ENCODE measurements at regions not wholly inside any gene's neighbourhood (a gene's known extent, or its start where the extent isn't known, plus 50 kb on each side); places are given as distances from the start of the nearest gene placed in this dataset.
"Not testable (repeated sequence)": the region's sequence is repeated elsewhere in the genome, so short reads cannot be mapped to it uniquely, and the experiment has no call there.

DNA sequence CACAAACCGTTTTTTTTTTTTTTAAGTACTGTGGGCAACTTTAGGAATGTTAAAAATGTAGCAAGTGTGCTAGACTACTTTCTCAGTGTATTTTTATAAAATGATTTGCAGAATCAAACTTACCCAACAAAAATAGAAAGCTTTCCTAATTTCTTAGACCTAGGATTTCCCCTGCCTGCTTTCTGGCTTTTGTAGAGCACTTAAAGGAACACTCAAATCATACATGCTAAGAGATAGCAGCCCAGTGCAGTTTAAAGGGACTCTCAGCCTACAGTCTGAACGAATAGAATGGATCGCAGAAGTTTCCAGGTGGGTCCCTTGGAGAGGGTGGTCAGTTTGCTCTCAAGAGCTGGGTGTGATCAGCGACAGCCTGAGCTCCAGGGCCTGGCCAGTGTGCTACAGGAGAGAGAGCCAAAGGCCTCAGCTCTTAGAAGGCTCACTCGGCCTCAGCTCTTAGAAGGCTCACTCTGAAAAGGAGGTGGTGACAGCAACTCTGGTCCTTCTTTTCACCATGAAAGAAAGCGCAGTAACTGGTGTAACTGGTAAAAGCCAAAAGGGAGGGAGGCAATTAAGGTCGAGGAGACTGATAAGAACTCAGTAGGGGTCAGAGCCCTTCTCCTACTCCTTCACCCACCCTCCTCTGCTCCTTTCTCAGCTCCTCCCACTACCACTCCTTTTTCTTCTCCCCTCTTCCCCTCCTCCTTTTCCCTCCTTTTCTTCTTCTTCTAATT, 142.4 kb downstream of the ZFP64 start:
- DNase-seq (ENCODE audit: low read depth) = no peak

DNA sequence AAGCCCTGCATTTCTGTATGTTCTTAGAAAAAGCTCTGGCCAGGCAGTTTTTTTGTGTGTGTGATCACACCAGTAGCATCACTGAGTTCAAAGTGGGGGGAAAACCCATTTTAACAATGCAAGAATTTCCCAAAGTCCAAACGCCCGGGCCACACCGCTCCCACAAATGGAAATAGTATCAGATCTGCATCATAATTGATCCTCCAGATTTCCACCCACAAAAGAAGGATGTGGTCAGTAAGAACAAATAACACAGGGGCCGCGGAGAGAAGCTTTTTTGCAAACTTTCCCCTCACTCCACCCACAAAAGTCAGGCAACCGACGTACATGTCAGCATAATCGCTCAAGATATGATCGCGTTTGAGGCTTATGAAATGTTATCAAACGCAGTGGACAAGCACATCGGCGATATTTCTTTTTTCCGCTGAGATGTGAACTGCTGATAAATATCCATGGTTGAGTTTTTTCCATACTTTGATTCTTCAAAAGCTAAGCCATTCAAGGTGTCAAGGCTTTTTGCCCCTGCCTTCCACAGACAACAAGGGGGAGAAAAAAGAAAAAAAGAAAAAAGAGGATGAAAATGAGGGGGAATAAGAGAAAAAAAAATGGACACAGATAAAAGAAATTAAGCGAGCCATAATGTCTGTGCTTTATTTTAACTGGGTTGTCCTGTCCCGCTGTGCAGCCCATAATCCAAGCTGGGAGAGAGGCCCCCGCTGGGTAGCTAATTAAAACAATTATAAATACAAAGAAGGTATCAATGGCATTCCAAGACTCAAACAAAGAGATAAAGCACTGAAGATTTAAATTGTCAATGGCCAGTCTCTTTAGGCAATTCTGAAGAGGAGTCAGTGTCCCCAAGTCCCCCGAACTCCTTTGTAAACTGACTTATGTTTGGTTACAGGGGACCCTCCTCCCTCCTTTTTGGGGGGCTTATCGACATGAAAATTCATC, 143.5 kb downstream of the ZFP64 start:
- DNase-seq (ENCODE audit: low read depth) = peak; percentile 22

DNA sequence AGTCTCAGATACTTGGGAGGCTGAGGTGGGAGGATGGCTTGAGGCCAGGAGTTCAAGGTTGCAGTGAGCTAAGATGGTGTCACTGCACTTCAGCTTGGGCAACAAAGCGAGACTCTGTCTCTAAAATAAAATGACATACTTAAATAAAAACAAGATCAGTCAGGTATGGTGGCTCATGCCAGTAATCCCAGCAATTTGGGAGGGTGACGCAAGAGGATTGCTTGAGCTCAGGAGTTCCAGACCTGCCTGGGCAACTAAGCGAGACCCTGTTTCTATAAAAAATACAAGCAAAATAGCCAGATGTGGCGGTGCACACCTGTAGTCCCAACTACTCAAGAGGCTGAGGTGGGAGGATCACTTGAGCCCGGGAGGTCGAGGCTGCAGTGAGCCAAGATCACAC, 149.6 kb downstream of the ZFP64 start:
- no peak for DNase-seq (ENCODE audit: low read depth)

DNA sequence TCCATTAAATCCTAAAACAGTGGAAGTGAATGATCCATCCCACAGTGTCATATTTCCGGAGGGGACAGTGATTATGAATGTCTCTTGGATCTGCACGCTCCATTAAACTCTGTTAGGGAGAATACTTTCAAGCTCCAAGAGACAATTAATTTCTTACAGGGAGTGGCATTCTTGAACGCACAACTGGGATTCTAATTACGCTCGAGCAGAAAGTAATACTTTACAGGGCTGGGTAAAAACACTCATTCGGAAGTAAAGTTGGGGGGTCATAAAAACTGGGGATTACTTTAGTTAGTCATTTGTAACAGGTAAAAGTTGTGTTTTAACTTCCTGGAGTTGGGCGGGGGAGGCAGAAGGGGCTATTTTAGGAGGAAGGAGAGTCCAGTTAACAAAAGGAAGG, 151.8 kb downstream of the ZFP64 start:
- no peak for DNase-seq (ENCODE audit: low read depth)

DNA sequence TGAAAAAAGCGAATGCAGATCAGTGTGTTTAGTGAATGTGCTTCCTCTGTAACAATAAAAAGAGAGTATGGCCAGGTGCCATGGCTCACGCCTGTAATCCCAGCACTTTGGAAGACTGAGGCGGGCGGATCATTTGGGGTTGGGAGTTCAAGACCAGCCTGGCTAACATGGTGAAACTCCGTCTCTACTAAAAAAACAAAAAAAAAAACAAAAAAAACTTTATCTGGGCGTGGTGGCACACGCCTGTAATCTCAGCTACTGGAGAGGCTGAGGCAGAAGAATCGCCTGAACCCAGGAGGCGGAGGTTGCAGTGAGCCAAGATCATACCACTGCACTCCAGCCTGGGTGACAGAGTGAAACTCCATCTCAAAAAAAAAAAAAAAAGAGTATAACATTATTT, 152.9 kb downstream of the ZFP64 start:
- DNase-seq (ENCODE audit: low read depth) = not testable (repeated sequence)

DNA sequence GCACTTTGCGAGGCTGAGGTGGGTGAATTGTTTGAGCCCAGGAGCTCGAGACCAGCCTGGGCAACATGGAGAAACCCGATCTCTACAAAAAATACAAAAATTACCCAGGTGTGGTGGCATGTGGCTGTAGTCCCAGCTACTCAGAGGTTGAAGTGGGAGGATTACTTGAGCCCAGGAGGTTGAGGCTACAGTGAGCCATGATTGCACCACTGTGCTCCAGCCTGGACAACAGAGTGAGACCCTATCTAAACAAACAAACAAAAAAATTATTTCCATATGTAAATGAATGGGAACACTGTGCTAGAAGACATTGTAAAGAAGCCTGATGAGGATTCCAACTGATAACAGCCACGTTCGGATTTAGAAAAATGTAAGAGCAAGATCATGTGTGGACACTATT, 154.2 kb downstream of the ZFP64 start:
- DNase-seq (ENCODE audit: low read depth) = no peak

DNA sequence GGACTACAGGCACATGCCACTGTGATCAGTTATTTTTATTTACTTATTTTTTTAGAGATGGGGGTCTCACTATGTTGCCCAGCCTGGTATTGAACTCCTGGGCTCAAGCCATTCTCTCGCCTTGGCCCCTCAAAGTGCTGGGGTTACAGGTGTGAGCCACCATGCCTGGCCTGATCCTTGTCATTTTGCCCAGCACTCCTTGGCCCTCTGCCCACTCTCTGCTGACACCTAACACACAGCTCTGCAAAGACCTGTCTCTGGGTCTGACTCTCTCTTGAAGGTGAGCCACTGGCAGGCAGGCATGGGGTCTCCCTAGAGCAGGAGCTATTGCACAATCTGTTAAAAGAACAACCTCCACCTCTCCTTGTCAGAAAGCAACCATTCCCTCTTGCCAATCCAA, 155.6 kb downstream of the ZFP64 start:
- no peak for DNase-seq (ENCODE audit: low read depth)

DNA sequence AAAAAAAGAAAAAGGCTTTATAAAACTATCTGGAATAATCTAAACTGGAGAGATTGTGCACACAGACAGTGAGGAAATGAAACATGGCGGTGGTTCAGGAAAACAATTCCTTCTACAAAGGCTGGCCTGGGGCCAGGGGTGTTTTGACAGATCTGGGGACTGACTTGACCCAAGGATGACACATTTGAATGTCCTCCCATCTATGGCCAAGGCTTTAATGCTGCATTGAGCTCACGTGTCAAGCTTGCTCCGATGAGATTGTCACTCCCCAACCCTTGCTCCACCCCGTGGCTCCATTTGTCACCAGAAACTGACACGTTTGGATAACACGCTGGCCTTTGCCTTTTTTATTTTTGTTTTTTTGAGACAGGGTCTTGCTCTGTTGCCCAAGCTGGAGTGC, 156.1 kb downstream of the ZFP64 start:
- no peak for DNase-seq (ENCODE audit: low read depth)

DNA sequence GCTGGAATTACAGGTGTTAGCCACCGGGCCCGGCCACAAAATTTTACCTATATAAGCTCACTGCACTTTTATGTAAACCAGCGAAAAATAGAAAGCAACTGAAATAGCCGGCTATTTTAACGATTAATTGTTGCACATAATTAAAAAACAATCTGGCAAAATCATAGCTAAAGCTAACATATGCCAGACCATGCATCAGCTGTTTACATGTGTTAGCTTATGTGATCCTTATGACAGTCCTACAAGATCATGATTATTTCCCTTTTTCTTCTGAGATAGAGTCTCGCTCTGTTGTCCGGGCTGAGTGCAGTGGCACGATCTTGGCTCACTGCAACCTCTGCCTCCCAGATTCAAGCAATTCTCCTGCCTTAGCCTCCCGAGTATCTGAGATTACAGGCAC, 157.0 kb downstream of the ZFP64 start:
- no peak for DNase-seq (ENCODE audit: low read depth)

DNA sequence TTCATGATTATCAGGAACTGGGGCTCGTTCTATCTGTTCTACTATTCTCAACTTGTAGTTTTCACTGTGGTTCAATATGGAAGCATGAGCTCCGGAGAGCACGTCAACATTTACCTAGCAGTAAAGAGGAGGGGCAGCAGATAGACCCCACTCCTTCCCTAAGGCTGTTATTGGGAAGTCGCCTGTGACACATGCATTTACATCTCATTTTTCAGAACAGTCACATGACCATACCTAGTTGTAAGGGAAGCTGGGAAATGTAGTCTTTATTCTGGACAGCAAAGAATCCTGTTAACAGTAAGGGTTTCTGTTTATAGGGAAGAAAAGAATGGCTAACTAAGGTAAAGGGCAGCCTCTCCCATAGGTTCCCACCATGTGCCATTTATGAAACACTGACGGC, 158.3 kb downstream of the ZFP64 start:
- no peak for DNase-seq (ENCODE audit: low read depth)

DNA sequence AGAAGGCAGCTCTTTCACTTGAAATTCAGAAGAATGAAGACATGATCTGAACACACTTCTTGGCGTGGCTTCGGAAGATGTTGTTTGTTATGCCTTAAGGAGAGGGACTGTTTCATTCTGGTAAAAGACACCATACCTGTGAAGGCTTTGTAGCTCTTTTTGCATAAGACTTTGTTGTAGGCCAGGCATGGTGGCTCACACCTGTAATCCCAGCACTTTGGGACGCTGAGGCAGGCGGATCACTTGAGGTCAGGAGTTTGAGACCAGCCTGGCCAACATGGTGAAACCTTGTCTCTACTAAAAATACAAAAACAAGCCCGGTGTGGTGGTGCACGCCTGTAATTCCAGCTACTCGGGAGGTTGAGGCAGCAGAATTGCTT, 159.3 kb downstream of the ZFP64 start:
- DNase-seq (ENCODE audit: low read depth) = not testable (repeated sequence)

DNA sequence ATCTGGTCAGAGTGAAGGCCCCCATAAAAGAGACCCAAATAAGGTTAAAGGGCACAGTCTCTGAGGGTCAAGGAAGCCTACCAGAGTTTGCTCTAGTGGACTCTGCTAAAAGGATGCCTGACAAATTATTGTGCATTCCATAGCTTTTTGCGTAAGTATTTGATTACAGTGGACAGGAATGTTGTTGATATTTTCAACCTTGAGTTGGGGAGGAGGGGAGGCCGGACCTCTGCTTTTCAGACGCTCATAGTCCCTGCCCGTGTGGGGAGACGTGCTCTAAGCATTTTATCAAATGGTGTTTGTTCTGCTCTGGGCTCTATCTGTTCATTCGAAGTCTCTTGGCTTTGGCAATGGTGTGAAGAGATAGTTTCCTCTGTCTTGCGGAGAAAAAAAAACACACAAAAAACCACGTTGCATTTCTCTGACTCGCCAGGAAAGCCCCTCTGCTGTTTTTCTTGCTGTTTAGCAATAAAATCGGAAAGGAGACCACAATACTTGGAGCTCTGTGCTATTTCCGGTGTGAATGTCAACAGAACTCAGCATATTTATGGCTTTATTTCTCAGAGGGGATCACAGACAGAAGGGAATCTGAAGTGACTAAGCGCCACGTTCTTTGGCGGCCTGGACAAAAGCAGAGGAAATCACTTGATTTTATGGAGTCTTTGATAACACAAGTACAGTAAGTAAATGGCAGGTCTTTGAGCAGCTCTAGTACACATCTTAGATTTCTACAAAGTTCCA, 159.8 kb downstream of the ZFP64 start:
- DNase-seq (ENCODE audit: low read depth) = peak; percentile 13

DNA sequence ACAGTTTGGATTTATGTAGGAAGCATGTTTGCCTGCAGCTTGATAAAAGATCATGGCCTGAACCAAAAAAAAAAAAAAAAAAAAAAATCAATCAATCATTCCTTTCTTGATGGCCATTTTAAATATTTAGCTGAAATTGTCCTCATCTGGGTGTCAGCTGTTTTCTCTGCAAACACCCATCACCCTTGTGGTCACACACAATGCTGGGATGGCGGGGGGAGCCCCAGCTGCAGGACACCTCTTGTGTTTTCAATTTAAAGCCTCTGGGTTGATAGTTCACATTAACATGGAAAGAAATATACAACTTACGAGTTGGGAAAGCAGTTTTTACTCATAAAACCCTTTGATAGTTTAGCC, 160.4 kb downstream of the ZFP64 start:
- no peak for DNase-seq (ENCODE audit: low read depth)

DNA sequence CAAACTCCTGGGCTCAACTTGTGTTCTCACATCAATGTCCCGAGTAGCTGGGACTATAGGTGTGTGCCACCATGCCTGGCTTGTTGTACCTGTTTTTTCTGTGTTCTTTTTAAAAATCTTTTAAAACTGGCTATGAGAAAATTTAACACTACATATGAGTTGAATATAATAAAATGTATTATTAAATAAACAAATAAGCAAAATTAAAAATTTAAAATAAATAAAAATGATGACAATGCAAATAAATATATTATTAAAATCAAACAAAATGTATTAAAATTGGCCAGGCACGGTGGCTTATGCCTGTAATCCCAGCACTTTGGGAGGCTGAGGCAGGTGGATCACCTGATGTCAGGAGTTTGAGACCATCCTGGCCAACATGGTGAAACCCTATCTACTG, 162.4 kb downstream of the ZFP64 start:
- DNase-seq (ENCODE audit: low read depth) = not testable (repeated sequence)

DNA sequence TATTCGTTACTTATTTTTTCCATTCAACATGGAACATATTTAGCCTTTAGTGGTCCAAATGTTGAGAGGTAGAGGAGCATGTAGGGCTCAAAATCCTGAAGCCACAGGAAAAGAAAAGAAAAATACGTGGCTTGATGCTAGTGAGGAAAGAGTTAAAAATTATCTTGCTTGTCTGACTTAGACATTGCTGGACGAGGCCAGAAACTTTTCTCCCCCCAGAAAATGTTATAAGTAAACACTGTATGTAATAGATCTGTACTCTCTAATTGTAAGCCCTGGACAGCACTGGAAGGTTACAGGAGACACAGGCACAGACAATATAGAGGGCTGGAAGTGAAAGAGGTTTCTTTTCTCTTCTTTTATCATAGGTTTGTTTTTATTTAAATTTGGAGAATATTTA, 165.6 kb downstream of the ZFP64 start:
- no peak for DNase-seq (ENCODE audit: low read depth)

DNA sequence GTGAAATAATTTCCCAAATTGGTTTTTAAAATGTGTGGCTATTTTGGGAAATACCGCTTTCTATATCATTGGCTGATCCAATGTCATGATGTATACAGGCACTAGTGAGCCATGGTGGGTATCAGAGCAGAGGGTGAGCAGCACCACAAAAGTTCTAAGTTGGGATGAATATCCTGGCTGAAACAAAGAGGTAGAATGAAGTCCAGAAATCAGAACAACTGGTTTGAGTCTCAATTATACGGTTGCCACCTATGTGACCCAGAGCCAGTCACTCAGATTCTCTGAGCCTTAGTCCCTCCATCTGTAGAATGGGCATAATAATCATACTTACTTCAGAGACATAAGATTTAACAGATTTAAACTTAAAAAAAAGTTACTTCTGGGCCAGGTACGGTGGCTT, 172.3 kb downstream of the ZFP64 start:
- no peak for DNase-seq (ENCODE audit: low read depth)

DNA sequence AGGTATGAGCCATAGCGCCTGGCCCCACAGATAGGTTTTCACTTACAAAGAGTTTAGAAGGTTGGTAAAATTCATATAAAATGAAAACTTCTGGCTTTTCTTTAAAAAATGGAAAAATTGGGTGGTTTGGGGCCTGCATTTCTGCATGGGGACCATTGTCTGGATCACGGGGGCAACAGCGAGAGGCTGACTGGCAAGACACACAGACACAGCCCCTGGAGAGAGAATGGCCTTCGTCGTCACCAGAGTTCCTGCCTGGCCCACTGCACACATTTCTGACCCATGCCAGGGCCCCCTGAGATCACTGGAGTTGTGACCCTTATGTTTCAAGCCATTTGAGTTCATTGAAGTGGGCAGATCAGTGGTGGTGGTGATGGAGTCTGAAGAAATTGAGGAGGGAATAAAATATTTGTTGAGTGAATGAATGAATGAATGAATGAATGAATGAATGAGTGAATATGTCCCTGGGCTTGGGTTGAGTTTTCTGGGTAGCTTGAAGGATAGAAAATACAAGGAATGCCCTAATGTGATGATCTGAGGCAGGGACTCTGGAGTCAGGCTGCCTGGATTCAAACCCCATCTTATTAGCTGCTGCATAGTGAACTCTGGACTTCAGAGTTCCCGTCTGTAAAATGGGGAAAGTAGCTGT, 173.8 kb downstream of the ZFP64 start:
- no peak for DNase-seq (ENCODE audit: low read depth)

DNA sequence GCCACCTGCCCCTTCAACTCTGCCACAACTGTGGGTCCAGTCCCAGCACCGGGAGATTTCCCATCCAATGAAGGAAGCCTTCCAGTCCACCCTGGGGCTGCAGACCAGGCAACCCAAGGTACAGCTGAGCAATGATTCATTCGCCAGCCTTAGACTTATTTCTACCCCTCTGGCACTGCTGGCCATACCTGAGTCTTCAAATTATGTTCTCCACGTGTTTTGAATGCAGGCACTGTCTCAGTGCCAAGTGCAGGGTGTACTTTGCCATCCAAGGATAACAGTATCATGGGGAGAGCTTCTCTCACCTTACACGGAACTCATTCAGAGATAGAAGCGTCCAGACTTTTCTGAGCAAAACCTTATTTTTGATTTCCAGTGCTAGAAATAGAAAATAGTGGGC, 175.6 kb downstream of the ZFP64 start:
- no peak for DNase-seq (ENCODE audit: low read depth)

DNA sequence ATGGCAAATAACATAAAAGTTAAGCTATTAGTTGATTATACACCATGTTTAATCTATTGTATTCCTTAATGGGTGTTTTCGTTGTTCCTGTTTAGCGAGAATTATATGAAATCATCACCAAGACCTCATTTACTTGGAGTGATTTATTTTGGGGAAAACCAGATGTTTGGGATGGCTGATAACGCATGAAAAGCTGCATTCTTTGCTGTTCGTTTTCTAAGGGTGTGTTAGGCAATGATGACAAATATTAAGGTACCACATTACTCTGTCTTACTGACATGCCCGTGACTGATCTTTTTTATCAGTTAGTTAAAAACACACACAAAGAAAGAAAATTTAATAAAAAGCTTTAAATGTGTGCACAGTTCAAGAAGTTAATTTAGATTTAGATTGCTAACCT, 176.4 kb downstream of the ZFP64 start:
- no peak for DNase-seq (ENCODE audit: low read depth)

DNA sequence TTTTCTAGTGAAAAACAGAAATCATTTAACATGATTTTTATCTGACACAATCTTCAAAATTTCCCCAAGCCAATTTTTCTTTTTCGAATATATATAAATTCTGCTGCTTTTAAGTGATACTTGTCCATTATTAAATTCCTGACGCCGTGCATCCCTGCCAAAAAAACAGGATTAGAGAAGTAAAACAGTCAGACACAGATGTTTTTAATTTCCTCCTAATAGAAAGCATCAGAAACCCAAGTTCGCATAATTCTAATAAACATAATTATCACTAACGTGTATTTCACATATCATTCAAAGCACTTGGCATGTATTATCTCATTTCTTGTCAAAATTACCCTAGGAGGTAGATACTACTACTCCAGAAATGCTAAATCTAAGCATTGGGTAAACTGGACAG, 179.5 kb downstream of the ZFP64 start:
- no peak for DNase-seq (ENCODE audit: low read depth)

DNA sequence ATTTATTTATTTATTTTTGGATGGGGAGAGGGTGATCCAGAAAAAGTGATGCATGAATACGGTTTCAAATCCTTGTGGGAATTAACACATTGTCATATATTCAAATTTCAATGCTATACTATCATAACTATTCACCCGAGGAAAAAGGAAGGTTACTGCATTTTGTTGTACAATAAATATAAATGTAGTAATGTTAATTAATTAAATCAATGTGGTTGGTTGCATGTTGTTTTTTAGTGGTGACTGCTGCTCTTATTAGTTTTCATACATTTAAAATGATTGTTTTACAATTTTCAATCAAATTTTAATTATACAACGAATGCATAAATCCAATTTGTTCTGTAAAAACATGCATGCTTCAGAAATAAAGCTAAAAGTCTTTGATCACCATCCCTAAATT, 180.5 kb downstream of the ZFP64 start:
- no peak for DNase-seq (ENCODE audit: low read depth)

DNA sequence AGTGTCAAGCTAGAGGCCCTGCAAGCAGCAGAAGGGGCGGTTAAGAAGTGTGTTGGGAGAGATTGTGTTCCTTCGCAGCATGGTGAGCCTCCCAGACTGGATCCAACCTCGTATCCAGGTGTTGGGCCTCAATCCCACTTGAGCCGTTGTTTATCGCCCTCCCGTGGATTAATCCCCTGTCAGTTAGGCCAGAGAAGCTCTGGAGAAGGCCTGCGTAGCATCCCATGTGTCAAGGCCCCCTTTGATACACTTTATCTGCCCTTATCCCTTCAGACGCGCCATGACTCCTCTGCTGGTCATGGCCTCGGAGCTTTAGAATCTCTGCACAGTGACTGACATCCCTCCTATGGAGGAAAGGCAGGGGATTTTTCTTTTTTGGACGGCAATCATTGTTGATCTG, 181.0 kb downstream of the ZFP64 start:
- no peak for DNase-seq (ENCODE audit: low read depth)
